Stomach (tissue), 4 donors: ENCODE measurements at regions not wholly inside any gene's neighbourhood (a gene's known extent, or its start where the extent isn't known, plus 50 kb on each side); places are given as distances from the start of the nearest gene placed in this dataset.

Source experiments
- EP300 ChIP-seq: sonication (generic); formaldehyde crosslinking; IDR thresholded peaks from one replicate; pipeline ENCODE4 v1.6.1; 2017; ENCODE audit warnings: antibody characterized with exemption
- POLR2A ChIP-seq, 4 donors: fragments of 450-650 bp; IDR thresholded peaks; one replicate each; pipeline ENCODE4 v1.6.1; 2016; ENCODE audit warnings: antibody characterized with exemption in 4 of 4, control low read depth in 2 of 4, mild to moderate bottlenecking in 1 of 4, moderate library complexity in 1 of 4
- POLR2AphosphoS5 ChIP-seq, 3 donors: sonication (generic); formaldehyde crosslinking; IDR thresholded peaks; one replicate each; pipeline ENCODE4 v1.6.1; 2016; ENCODE audit warnings: antibody characterized with exemption in 3 of 3
- TF ChIP-seq, protein P1 (sequence below), 7 experiments: fragments of 450-650 bp in 4 of 7; fragments of 200-600 bp in 3 of 7; sonication (generic) in 3 of 7; IDR thresholded peaks; one replicate each; pipeline ENCODE4 v1.5.1; 2016 to 2019; ENCODE audit warnings: antibody characterized with exemption in 7 of 7, control low read depth in 2 of 7, mild to moderate bottlenecking in 1 of 7

DNA sequence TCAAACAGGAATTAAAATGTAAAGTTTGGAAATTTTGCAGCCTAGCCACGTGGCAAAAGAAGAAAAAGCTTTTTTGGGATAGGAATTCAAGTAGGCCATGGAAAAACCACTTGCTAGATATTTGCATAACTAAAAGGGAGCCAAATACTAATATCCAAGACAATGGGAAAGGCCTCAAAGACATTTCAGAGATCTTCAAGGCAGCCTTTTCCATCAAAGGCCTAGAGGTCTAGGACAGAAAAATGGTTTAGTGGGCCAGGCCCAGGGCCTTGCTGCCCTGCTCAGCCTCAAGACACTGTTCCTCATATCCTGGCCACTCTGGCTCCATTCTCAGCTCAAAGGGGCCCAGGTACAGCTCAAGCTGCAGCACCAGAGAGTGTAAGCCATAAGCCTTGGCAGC lies 265.9 kb upstream of the RPS23 start:
- TF ChIP-seq, protein P1, sequence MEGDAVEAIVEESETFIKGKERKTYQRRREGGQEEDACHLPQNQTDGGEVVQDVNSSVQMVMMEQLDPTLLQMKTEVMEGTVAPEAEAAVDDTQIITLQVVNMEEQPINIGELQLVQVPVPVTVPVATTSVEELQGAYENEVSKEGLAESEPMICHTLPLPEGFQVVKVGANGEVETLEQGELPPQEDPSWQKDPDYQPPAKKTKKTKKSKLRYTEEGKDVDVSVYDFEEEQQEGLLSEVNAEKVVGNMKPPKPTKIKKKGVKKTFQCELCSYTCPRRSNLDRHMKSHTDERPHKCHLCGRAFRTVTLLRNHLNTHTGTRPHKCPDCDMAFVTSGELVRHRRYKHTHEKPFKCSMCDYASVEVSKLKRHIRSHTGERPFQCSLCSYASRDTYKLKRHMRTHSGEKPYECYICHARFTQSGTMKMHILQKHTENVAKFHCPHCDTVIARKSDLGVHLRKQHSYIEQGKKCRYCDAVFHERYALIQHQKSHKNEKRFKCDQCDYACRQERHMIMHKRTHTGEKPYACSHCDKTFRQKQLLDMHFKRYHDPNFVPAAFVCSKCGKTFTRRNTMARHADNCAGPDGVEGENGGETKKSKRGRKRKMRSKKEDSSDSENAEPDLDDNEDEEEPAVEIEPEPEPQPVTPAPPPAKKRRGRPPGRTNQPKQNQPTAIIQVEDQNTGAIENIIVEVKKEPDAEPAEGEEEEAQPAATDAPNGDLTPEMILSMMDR (IDR thresholded peaks at IDR 0.05) = no peak
- TF ChIP-seq POLR2A (IDR thresholded peaks at IDR 0.05) (no peak), EP300 (no peak), POLR2AphosphoS5 (IDR thresholded peaks at IDR 0.05) (no peak)
